Lower leg skin (tissue), 4 donors: ENCODE measurements at regions not wholly inside any gene's neighbourhood (a gene's known extent, or its start where the extent isn't known, plus 50 kb on each side); places are given as distances from the start of the nearest gene placed in this dataset.

Experiments
- DNase-seq, 2 donors: peaks; one replicate each; pipeline ENCODE4 v3.0.0-alpha.2; 2019; ENCODE audit warnings: low spot score in 2 of 2
- H3K4me3 ChIP-seq: fragments of 200-600 bp; sonication (generic); 2 replicates; pipeline ENCODE4 v1.5.1; 2017; ENCODE audit warnings: mild to moderate bottlenecking, low read depth; ENCODE audit not compliant: poor library complexity, severe bottlenecking
- CTCF ChIP-seq, 3 donors: fragments of 450-650 bp; IDR thresholded peaks; one replicate each; pipeline ENCODE4 v1.5.1; 2016; ENCODE audit warnings: antibody characterized with exemption in 3 of 3, mild to moderate bottlenecking in 3 of 3, moderate library complexity in 2 of 3
- POLR2A ChIP-seq, 2 donors: fragments of 450-650 bp; IDR thresholded peaks; one replicate each; pipeline ENCODE4 v1.6.1; 2016 to 2017; ENCODE audit warnings: antibody characterized with exemption in 2 of 2, mild to moderate bottlenecking in 1 of 2, moderate library complexity in 1 of 2
- whole genome bisulfite sequencing, 2 donors: methylation state at CpG; one replicate each; pipeline ENCODE4 v1.1.5; 2018; 5-methylcytosine and 5-hydroxymethylcytosine counted together
- intact Hi-C: fragments of 100-400 bp; cut with DNase I; formaldehyde crosslinking; loops from one replicate; pipeline ENCODE4 v1.15.0; 2023; ENCODE audit warnings: low total_unique reads

GRCh38 chr13:44198826-44199225, 174.8 kb upstream of the SERP2 start:
- no peak overlapping the region for H3K4me3 ChIP-seq
- DNase-seq = no peak
- 61 to 62% methylated on average over 3 of the region's 3 CpGs for WGBS, 2 donors
- intact Hi-C loops = no loop called here
- TF ChIP-seq CTCF (IDR thresholded peaks at IDR 0.05) (no peak), POLR2A (IDR thresholded peaks at IDR 0.05) (no peak)

- no peak for DNase-seq
- no peak overlapping the region for H3K4me3 ChIP-seq
- WGBS, 2 donors = 29 to 42% methylated on average over 2 of the region's 2 CpGs
- intact Hi-C loops = no loop called here
- no peak for TF ChIP-seq POLR2A (IDR thresholded peaks at IDR 0.05)
- TF ChIP-seq CTCF (IDR thresholded peaks at IDR 0.05) = no peak
These were observed 173.9 kb upstream of the SERP2 start for GRCh38 chr13:44199627-44200207.

GRCh38 chr13:44206434-44206833, 167.2 kb upstream of the SERP2 start:
- 91 to 92% methylated on average over 3 of the region's 3 CpGs for WGBS, 2 donors
- DNase-seq = no peak
- intact Hi-C loops = no loop called here
- no peak overlapping the region for H3K4me3 ChIP-seq
- TF ChIP-seq CTCF (IDR thresholded peaks at IDR 0.05) (no peak), POLR2A (IDR thresholded peaks at IDR 0.05) (no peak)

GRCh38 chr13:44207476-44207875, 166.1 kb upstream of the SERP2 start:
- WGBS, 2 donors = 96 to 98% methylated on average over 2 of the region's 2 CpGs
- no peak overlapping the region for H3K4me3 ChIP-seq
- TF ChIP-seq CTCF (IDR thresholded peaks at IDR 0.05) = no peak
- TF ChIP-seq POLR2A (IDR thresholded peaks at IDR 0.05) = no peak
- intact Hi-C loops = no loop called here
- DNase-seq = peak in 1 of 2 donors; percentile 14

- no peak for DNase-seq
- no peak overlapping the region for H3K4me3 ChIP-seq
- TF ChIP-seq CTCF (IDR thresholded peaks at IDR 0.05) (no peak), POLR2A (IDR thresholded peaks at IDR 0.05) (no peak)
- intact Hi-C loops = no loop called here
- WGBS, 2 donors = 87 to 88% methylated on average over 2 of the region's 2 CpGs
These were observed 163.1 kb upstream of the SERP2 start for GRCh38 chr13:44210525-44210924.

- WGBS, 2 donors = 65 to 70% methylated on average over 4 of the region's 4 CpGs
- H3K4me3 ChIP-seq = no peak overlapping the region
- intact Hi-C loops = no loop called here
These were observed 162.3 kb upstream of the SERP2 start for GRCh38 chr13:44211286-44211685.

More at GRCh38 chr13:44211286-44211685, 162.3 kb upstream of the SERP2 start:
- no peak for TF ChIP-seq CTCF (IDR thresholded peaks at IDR 0.05)
- TF ChIP-seq POLR2A (IDR thresholded peaks at IDR 0.05) = no peak
- no peak for DNase-seq
